SK-N-SH treated with all-trans-retinoic acid at 6 μM for 48 hours (cell line): ENCODE measurements at regions not wholly inside any gene's neighbourhood (a gene's known extent, or its start where the extent isn't known, plus 50 kb on each side); places are given as distances from the start of the nearest gene placed in this dataset.

ENCODE experiments used
- ATAC-seq: fragments of 200-7000 bp; cut with Tn5 transposase; 3 replicates; pipeline ENCODE4 v1.9.1; 2020; ENCODE audit warnings: mild to moderate bottlenecking, moderate library complexity
- ARNTL ChIP-seq: fragments of 450-650 bp; formaldehyde crosslinking; IDR thresholded peaks from 2 replicates; pipeline ENCODE4 v1.5.0; 2020; ENCODE audit warnings: low read depth, mild to moderate bottlenecking, moderate library complexity, borderline replicate concordance
- BACH2 ChIP-seq: fragments of 250-450 bp; sonication (Bioruptor Pico); IDR thresholded peaks from 2 replicates; pipeline ENCODE4 v1.9.0; 2021; ENCODE audit warnings: mild to moderate bottlenecking, borderline replicate concordance
- CREB5 ChIP-seq: fragments of 250-450 bp; sonication (Bioruptor Pico); IDR thresholded peaks from 2 replicates; pipeline ENCODE4 v1.5.1; 2020; ENCODE audit warnings: low read depth, mild to moderate bottlenecking, moderate library complexity
- CSDC2 ChIP-seq: fragments of 250-450 bp; sonication (Bioruptor Pico); IDR thresholded peaks from 2 replicates; pipeline ENCODE4 v1.5.0; 2020; ENCODE audit warnings: mild to moderate bottlenecking, moderate library complexity
- ESRRG ChIP-seq: fragments of 250-450 bp; sonication (Bioruptor Pico); IDR thresholded peaks from 2 replicates; pipeline ENCODE4 v1.6.1; 2021; ENCODE audit warnings: mild to moderate bottlenecking
- GLIS3 ChIP-seq: fragments of 250-450 bp; sonication (Bioruptor Pico); IDR thresholded peaks from 2 replicates; pipeline ENCODE4 v1.5.0; 2020; ENCODE audit warnings: mild to moderate bottlenecking, moderate library complexity
- ISL1 ChIP-seq: fragments of 250-450 bp; sonication (Bioruptor Pico); IDR thresholded peaks from 2 replicates; pipeline ENCODE4 v2.1.2; 2022; ENCODE audit warnings: mild to moderate bottlenecking, moderate library complexity
- OSR1 ChIP-seq: fragments of 250-450 bp; sonication (Bioruptor Pico); IDR thresholded peaks from 2 replicates; pipeline ENCODE4 v1.8.0; 2022; ENCODE audit warnings: moderate library complexity, mild to moderate bottlenecking, inconsistent platforms
- POU6F1 ChIP-seq: fragments of 250-450 bp; sonication (Bioruptor Pico); IDR thresholded peaks from 2 replicates; pipeline ENCODE4 v1.8.0; 2021; ENCODE audit warnings: low read depth, mild to moderate bottlenecking, moderate library complexity, borderline replicate concordance
- PPARA ChIP-seq: fragments of 250-450 bp; sonication (Bioruptor Pico); IDR thresholded peaks from 2 replicates; pipeline ENCODE4 v1.5.0; 2020; ENCODE audit warnings: mild to moderate bottlenecking, borderline replicate concordance
- RARB ChIP-seq: fragments of 250-450 bp; sonication (Bioruptor Pico); IDR thresholded peaks from 2 replicates; pipeline ENCODE4 v1.8.0; 2021; ENCODE audit warnings: mild to moderate bottlenecking, moderate library complexity
- SNAI2 ChIP-seq: fragments of 250-450 bp; sonication (Bioruptor Pico); IDR thresholded peaks from 2 replicates; pipeline ENCODE4 v1.5.0; 2020; ENCODE audit warnings: mild to moderate bottlenecking, moderate library complexity
- TCF4 ChIP-seq: fragments of 250-450 bp; sonication (Bioruptor Pico); IDR thresholded peaks from 2 replicates; pipeline ENCODE4 v1.8.0; 2021; ENCODE audit warnings: mild to moderate bottlenecking, moderate library complexity, borderline replicate concordance
- TOX ChIP-seq: fragments of 250-450 bp; sonication (Bioruptor Pico); IDR thresholded peaks from 2 replicates; pipeline ENCODE4 v1.8.0; 2021; ENCODE audit warnings: mild to moderate bottlenecking, moderate library complexity, borderline replicate concordance
- TSHZ2 ChIP-seq: fragments of 250-450 bp; sonication (Bioruptor Pico); IDR thresholded peaks from 2 replicates; pipeline ENCODE4 v1.5.0; 2020; ENCODE audit warnings: mild to moderate bottlenecking, moderate library complexity
- ZC3H10 ChIP-seq: fragments of 250-450 bp; sonication (Bioruptor Pico); IDR thresholded peaks from 2 replicates; pipeline ENCODE4 v1.5.1; 2021; ENCODE audit warnings: mild to moderate bottlenecking, moderate library complexity
- ZFP3 ChIP-seq: fragments of 250-450 bp; sonication (Bioruptor Pico); IDR thresholded peaks from 2 replicates; pipeline ENCODE4 v1.5.0; 2020; ENCODE audit warnings: mild to moderate bottlenecking, moderate library complexity
- ZFP30 ChIP-seq: fragments of 450-650 bp; formaldehyde crosslinking; IDR thresholded peaks from 2 replicates; pipeline ENCODE4 v1.5.0; 2022; ENCODE audit warnings: mild to moderate bottlenecking, moderate library complexity
- ZNF565 ChIP-seq: fragments of 450-650 bp; formaldehyde crosslinking; conservative IDR thresholded peaks from 2 replicates; pipeline ENCODE4 v1.5.0; 2020; ENCODE audit warnings: low read depth, mild to moderate bottlenecking, moderate library complexity
- ZNF70 ChIP-seq: fragments of 450-650 bp; formaldehyde crosslinking; IDR thresholded peaks from 2 replicates; pipeline ENCODE4 v1.5.0; 2020; ENCODE audit warnings: mild to moderate bottlenecking, moderate library complexity
- ZNF8 ChIP-seq: fragments of 450-650 bp; formaldehyde crosslinking; IDR thresholded peaks from 2 replicates; pipeline ENCODE4 v1.5.0; 2020; ENCODE audit warnings: mild to moderate bottlenecking, moderate library complexity
- TF ChIP-seq, protein P1 (sequence below): fragments of 250-450 bp; sonication (Bioruptor Pico); IDR thresholded peaks from 2 replicates; pipeline ENCODE4 v1.5.1; 2021; ENCODE audit warnings: mild to moderate bottlenecking, moderate library complexity

GRCh38 chr21:28734522-28735175, 258.0 kb downstream of the LTN1 start:
- TF ChIP-seq TCF4 (CRISPR knock-in tag), result no peak
- TF ChIP-seq BACH2, result no peak
- no peak for TF ChIP-seq CREB5 (CRISPR knock-in tag)
- no peak for TF ChIP-seq ZNF565 (CRISPR knock-in tag)
- no peak for TF ChIP-seq ZNF8
- TF ChIP-seq ZFP30 (CRISPR knock-in tag), result no peak
- no peak for TF ChIP-seq ESRRG (CRISPR knock-in tag)
- TF ChIP-seq CSDC2 (CRISPR knock-in tag), result no peak
- no peak for TF ChIP-seq ZC3H10
- TF ChIP-seq ZNF70 (CRISPR knock-in tag), result no peak
- TF ChIP-seq RARB, result no peak
- TF ChIP-seq OSR1, result no peak
- no peak for TF ChIP-seq PPARA
- TF ChIP-seq ARNTL (CRISPR knock-in tag), result no peak
- TF ChIP-seq GLIS3 (CRISPR knock-in tag), result no peak
- TF ChIP-seq SNAI2 (CRISPR knock-in tag), result no peak
- no peak for ATAC-seq

- TF ChIP-seq TCF4 (CRISPR knock-in tag) (no peak), CREB5 (CRISPR knock-in tag) (no peak), ISL1 (CRISPR knock-in tag) (no peak), ESRRG (CRISPR knock-in tag) (no peak)
- no peak for ATAC-seq
Observed at GRCh38 chr21:28731700-28732321, 260.9 kb downstream of the LTN1 start.

DNA sequence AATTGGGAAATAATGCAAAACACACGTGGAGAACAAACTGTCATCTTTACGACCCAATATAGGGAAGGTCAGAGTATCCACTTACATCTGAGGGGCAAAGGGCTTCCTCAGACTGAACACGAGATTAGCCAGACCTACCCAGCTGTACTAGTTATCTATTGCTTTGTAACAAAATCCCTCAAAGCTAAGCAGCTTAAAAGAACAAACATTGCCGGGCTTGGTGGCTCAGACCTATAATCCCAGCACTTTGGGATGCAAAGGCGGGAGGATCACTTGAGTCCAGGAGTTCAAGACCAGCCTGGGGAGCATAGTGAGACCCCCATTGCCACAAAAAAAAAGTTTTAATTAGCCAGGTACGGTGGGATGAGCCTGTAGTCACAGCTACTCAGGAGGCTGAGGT, 262.8 kb downstream of the LTN1 start:
- ATAC-seq, result no peak
- TF ChIP-seq RARB (no peak), ZNF565 (CRISPR knock-in tag) (no peak), ZNF8 (no peak), BACH2 (no peak), TCF4 (CRISPR knock-in tag) (no peak), ISL1 (CRISPR knock-in tag) (no peak), ZNF70 (CRISPR knock-in tag) (no peak), ZFP30 (CRISPR knock-in tag) (no peak), TOX (no peak), ZC3H10 (no peak), SNAI2 (CRISPR knock-in tag) (no peak), POU6F1 (CRISPR knock-in tag) (no peak), ARNTL (CRISPR knock-in tag) (no peak), ZFP3 (CRISPR knock-in tag) (no peak), TSHZ2 (CRISPR knock-in tag) (no peak), CSDC2 (CRISPR knock-in tag) (no peak), CREB5 (CRISPR knock-in tag) (no peak), OSR1 (no peak), PPARA (no peak)
- TF ChIP-seq, protein P1, sequence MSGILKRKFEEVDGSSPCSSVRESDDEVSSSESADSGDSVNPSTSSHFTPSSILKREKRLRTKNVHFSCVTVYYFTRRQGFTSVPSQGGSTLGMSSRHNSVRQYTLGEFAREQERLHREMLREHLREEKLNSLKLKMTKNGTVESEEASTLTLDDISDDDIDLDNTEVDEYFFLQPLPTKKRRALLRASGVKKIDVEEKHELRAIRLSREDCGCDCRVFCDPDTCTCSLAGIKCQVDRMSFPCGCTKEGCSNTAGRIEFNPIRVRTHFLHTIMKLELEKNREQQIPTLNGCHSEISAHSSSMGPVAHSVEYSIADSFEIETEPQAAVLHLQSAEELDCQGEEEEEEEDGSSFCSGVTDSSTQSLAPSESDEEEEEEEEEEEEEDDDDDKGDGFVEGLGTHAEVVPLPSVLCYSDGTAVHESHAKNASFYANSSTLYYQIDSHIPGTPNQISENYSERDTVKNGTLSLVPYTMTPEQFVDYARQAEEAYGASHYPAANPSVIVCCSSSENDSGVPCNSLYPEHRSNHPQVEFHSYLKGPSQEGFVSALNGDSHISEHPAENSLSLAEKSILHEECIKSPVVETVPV (CRISPR knock-in tag), result no peak
